GM06990 (cell line): ENCODE measurements at regions not wholly inside any gene's neighbourhood (a gene's known extent, or its start where the extent isn't known, plus 50 kb on each side); places are given as distances from the start of the nearest gene placed in this dataset.

ENCODE experiments used
- DNase-seq: peaks from one replicate; pipeline ENCODE4 v3.0.0-alpha.2; 2011; ENCODE audit not compliant: insufficient read length; ENCODE audit errors: extremely low read depth
- H3K27me3 ChIP-seq: replicated peaks from 2 replicates; pipeline ENCODE4 v1.6.0; 2011; ENCODE audit warnings: low read length; ENCODE audit not compliant: control insufficient read depth, insufficient read depth
- H3K36me3 ChIP-seq: 2 replicates; pipeline ENCODE4 v1.5.1; 2011; ENCODE audit warnings: low read length; ENCODE audit not compliant: control insufficient read depth, insufficient read depth
- H3K4me3 ChIP-seq: replicated peaks from 2 replicates; pipeline ENCODE4 v1.5.1; 2011; ENCODE audit warnings: low read depth, mild to moderate bottlenecking, control low read depth, low read length
- CTCF ChIP-seq: IDR thresholded peaks from 2 replicates; pipeline ENCODE4 v1.5.1; 2011; ENCODE audit warnings: low read length, control low read depth, mild to moderate bottlenecking, inconsistent platforms; ENCODE audit not compliant: insufficient read depth, poor library complexity, severe bottlenecking

GRCh38 chr5:81817086-81817485, 66.2 kb upstream of the SSBP2 start:
- no peaks in the 10 kb centered on the region for H3K27me3 ChIP-seq
- H3K4me3 ChIP-seq, result no peak overlapping the region
- no peak for TF ChIP-seq CTCF
- no peaks in the 10 kb centered on the region for H3K36me3 ChIP-seq
- DNase-seq, result no peak

GRCh38 chr5:81815321-81815720, 64.4 kb upstream of the SSBP2 start:
- DNase-seq, result no peak
- no peak overlapping the region for H3K4me3 ChIP-seq
- no peaks in the 10 kb centered on the region for H3K27me3 ChIP-seq
- no peaks in the 10 kb centered on the region for H3K36me3 ChIP-seq
- no peak for TF ChIP-seq CTCF

DNA sequence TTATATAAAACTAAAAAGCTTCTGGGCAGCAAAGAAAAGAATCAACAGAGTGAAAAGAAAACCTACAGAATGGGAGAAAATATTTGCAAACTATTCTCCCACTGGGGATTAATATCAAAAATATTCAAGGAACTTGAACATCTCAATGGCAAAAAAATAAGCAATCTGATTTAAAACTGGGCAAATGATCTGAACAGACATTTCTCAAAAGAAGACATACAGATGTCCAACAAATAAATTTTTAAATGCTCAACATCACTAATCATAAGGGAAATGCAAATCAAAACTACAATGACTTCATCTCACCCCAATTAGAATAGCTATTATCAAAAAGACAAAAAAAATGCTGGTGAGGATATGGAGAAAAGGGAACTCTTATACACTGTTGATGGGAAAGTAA, 57.2 kb upstream of the SSBP2 start:
- Histone ChIP-seq H3K27me3 (no peaks in the 10 kb centered on the region), H3K36me3 (no peaks in the 10 kb centered on the region), H3K4me3 (no peak overlapping the region)
- DNase-seq, result no peak
- no peak for TF ChIP-seq CTCF

GRCh38 chr5:81805086-81805485, 54.2 kb upstream of the SSBP2 start:
- H3K4me3 ChIP-seq, result no peak overlapping the region
- DNase-seq, result no peak
- no peaks in the 10 kb centered on the region for H3K27me3 ChIP-seq
- no peaks in the 10 kb centered on the region for H3K36me3 ChIP-seq
- TF ChIP-seq CTCF, result no peak

GRCh38 chr5:81803812-81804211, 52.9 kb upstream of the SSBP2 start:
- H3K27me3 ChIP-seq, result no peaks in the 10 kb centered on the region
- TF ChIP-seq CTCF, result no peak
- no peak for DNase-seq
- no peak overlapping the region for H3K4me3 ChIP-seq
- no peaks in the 10 kb centered on the region for H3K36me3 ChIP-seq

- no peaks in the 10 kb centered on the region for H3K36me3 ChIP-seq
- DNase-seq, result no peak
- no peaks in the 10 kb centered on the region for H3K27me3 ChIP-seq
- no peak overlapping the region for H3K4me3 ChIP-seq
- TF ChIP-seq CTCF, result no peak
Observed at GRCh38 chr5:81802625-81803024, 51.7 kb upstream of the SSBP2 start.
